GM10248 (cell line): ENCODE measurements at regions not wholly inside any gene's neighbourhood (a gene's known extent, or its start where the extent isn't known, plus 50 kb on each side); places are given as distances from the start of the nearest gene placed in this dataset.

Source experiments
- CTCF ChIA-PET: fragments of 300-600 bp; sonication (Branson Sonifier 250); formaldehyde crosslinking; extraction: SDS; loops from one replicate; lab custom pipeline; 2021; ENCODE audit warnings: antibody characterized with exemption; lab: Yijun Ruan, JAX
- POLR2A ChIA-PET: fragments of 350-650 bp; sonication (Branson Sonifier 250); formaldehyde crosslinking; extraction: SDS; loops from one replicate; lab custom pipeline; 2020; ENCODE audit warnings: antibody characterized with exemption; lab: Yijun Ruan, JAX
- DNase-seq: peaks from one replicate; pipeline ENCODE4 v3.0.0; 2012; ENCODE audit errors: extremely low spot score
- CTCF ChIP-seq: IDR thresholded peaks from 2 replicates; pipeline ENCODE4 v1.5.1; 2012; ENCODE audit warnings: mild to moderate bottlenecking, low read depth; ENCODE audit errors: extremely low read depth, missing control alignments, control extremely low read depth

GRCh38 chr2:111633643-111634042 lies 250.3 kb downstream of the ANAPC1 start:
- CTCF ChIA-PET, result no interaction called here
- TF ChIP-seq CTCF, result no peak
- DNase-seq, result no peak
- POLR2A ChIA-PET, result no interaction called here

GRCh38 chr2:111634050-111634794 lies 249.8 kb downstream of the ANAPC1 start:
- ChIA-PET POLR2A (no interaction called here), CTCF (no interaction called here)

GRCh38 chr2:111634995-111635538 lies 248.9 kb downstream of the ANAPC1 start:
- DNase-seq, result no peak
- POLR2A ChIA-PET, result no interaction called here
- TF ChIP-seq CTCF, result no peak
- CTCF ChIA-PET, result no interaction called here

More at GRCh38 chr2:111634050-111634794, 249.8 kb downstream of the ANAPC1 start:
- DNase-seq, result no peak
- no peak for TF ChIP-seq CTCF

GRCh38 chr2:111636905-111637304 lies 247.1 kb downstream of the ANAPC1 start:
- CTCF ChIA-PET, result no interaction called here

GRCh38 chr2:111638274-111638877 lies 245.6 kb downstream of the ANAPC1 start:
- no peak for DNase-seq
- no peak for TF ChIP-seq CTCF
- ChIA-PET CTCF (interaction anchor here (1.5 kb wide), 2 partner anchors 10 to 19 kb away, joined by 3 read pairs; no protein-coding TSS in a partner anchor), POLR2A (no interaction called here)

More at GRCh38 chr2:111636905-111637304, 247.1 kb downstream of the ANAPC1 start:
- POLR2A ChIA-PET, result no interaction called here
- TF ChIP-seq CTCF, result no peak
- no peak for DNase-seq

GRCh38 chr2:111640480-111640879 lies 243.5 kb downstream of the ANAPC1 start:
- no peak for DNase-seq
- CTCF ChIA-PET, result interaction anchor here (0.9 to 1.8 kb wide), 4 partner anchors 9 to 18 kb away, joined by 3 to 4 read pairs (median 3); no protein-coding TSS in a partner anchor
- no peak for TF ChIP-seq CTCF
- POLR2A ChIA-PET, result no interaction called here
